ENCODE measurements at regions not wholly inside any gene's neighbourhood (a gene's known extent, or its start where the extent isn't known, plus 50 kb on each side); places are given as distances from the start of the nearest gene placed in this dataset.

- TF ChIP-seq CTCF (tag by site-specific recombination; IDR thresholded peaks at IDR 0.05), result no peak
- TF ChIP-seq ZNF223 (tag by site-specific recombination; IDR thresholded peaks at IDR 0.05), result no peak
- TF ChIP-seq KLF1 (tag by site-specific recombination; IDR thresholded peaks at IDR 0.05), result no peak
- TF ChIP-seq ZNF560 (tag by site-specific recombination; IDR thresholded peaks at IDR 0.05; ENCODE audit: borderline replicate concordance), result no peak
- TF ChIP-seq ZNF140 (tag by site-specific recombination; IDR thresholded peaks at IDR 0.05), result no peak
- no peak for TF ChIP-seq PBX3 (CRISPR knock-in tag; IDR thresholded peaks at IDR 0.05)
- TF ChIP-seq YY1 (tag by site-specific recombination; IDR thresholded peaks at IDR 0.05), result no peak
- no peak for TF ChIP-seq RBAK (tag by site-specific recombination; IDR thresholded peaks at IDR 0.05)
- TF ChIP-seq ZNF561 (tag by site-specific recombination; IDR thresholded peaks at IDR 0.05; ENCODE audit: borderline replicate concordance), result no peak
- no peak for TF ChIP-seq ZNF768 (tag by site-specific recombination; IDR thresholded peaks at IDR 0.05)
- TF ChIP-seq ZBTB7A (tag by site-specific recombination; IDR thresholded peaks at IDR 0.05; ENCODE audit: low read depth), result no peak
- TF ChIP-seq ZSCAN30 (tag by site-specific recombination; IDR thresholded peaks at IDR 0.05), result no peak
- no peak for TF ChIP-seq ZNF426 (tag by site-specific recombination; IDR thresholded peaks at IDR 0.05)
Measured at GRCh38 chr14:49483268-49483667, 102.9 kb downstream of the RPS29 start.
